HG03196 (cell line): ENCODE measurements at regions not wholly inside any gene's neighbourhood (a gene's known extent, or its start where the extent isn't known, plus 50 kb on each side); places are given as distances from the start of the nearest gene placed in this dataset.

Experiments
- ATAC-seq: cut with Tn5 transposase; IDR thresholded peaks from one replicate; pipeline ENCODE4 v1.9.1; 2021; ENCODE audit not compliant: unreplicated experiment

DNA sequence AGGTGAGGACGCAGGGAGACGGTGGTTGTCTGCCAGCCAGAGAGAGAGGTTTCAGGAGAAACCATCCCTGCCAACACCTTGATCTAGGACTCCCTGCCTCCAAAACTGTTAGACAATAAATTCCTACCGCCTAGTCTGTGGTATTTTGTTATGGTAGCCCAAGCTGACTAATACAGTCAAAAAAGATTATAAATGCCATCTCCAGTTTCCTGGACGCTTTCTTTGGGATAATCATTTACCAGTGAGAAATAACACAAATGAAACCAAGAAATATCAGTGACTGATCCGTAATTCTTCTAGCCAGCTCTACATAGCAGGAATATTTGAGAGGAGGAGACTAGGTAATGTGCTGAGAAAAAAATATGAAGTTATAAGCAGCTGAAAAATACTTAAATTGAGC is 707.8 kb upstream of the LMCD1 start:
- no peak for ATAC-seq

GRCh38 chr3:7798276-7798675 is 703.3 kb upstream of the LMCD1 start:
- ATAC-seq: no peak

DNA sequence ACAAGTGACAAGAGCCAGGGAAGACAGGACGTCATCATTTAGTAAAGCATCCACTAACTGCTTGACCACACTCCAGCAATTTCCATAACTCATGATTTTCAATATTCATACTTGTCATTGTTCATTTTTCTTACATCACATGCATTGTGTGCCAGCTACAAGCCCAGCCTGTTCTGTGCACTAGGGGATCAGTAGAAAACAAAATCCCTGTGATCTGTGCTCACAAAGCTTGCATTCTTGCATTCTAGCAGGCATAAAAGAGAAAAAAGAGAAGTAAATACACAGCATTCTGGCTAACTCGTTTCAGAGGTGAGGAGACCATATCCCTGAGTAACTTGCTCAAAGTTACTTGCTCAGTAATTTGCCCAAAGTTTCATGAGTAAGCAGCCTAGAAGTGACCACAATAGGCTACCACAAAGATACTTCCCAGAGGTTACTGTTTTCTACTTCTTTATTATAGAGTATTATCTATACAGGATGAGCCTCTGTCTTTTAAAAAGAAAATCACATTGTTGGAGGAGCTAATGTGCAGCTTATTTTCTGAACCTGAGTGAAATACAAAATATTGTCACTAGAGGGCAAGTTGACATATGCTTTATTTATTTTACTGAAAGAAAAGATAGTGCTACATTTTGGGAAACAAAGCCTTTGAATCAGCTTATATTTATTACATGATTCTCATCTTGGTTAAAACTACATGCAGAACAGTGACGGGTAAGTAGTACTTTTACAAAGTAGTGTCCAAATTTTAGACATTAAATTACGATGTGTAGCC is 701.4 kb upstream of the LMCD1 start:
- no peak for ATAC-seq

DNA sequence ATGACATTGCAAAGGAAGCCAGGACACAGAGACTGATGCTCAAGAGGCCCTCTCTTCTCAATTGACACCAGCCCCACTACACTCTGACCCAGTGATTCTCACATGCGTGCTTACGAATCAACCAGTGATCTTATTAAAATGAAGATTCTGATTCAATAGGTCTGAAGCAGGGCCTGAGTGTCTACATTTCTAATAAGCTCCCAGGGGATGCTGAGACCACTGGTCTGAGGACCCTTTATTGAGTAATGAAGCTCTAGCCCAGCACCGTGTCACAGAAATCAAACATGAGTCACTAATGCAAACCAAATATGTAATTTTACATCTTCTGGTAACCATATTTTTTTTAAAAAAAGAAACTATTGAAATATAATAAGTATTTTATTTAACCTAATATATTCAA is 689.1 kb upstream of the LMCD1 start:
- no peak for ATAC-seq

GRCh38 chr3:7813365-7813764 is 688.3 kb upstream of the LMCD1 start:
- ATAC-seq: no peak

- ATAC-seq: no peak
Observed at GRCh38 chr3:7817239-7817638, 684.4 kb upstream of the LMCD1 start.

DNA sequence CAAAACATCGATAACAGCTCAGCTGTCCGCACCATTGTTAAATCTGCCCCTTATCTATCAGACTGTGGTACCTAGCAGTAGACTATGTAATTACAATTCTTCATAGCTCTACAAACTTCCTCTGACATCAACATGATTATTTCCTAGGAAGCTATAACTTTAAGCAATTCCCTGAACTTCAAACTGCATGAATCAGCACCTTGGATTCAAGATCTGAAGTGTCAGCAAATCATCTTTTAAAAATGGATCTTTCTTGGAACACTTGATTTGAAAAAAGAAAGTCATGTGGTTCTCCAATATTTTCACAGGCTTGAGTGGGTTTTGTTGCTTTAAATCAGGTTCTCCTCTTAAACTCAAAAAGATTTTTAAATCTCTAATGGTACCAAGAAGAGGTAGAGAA is 680.7 kb upstream of the LMCD1 start:
- no peak for ATAC-seq

DNA sequence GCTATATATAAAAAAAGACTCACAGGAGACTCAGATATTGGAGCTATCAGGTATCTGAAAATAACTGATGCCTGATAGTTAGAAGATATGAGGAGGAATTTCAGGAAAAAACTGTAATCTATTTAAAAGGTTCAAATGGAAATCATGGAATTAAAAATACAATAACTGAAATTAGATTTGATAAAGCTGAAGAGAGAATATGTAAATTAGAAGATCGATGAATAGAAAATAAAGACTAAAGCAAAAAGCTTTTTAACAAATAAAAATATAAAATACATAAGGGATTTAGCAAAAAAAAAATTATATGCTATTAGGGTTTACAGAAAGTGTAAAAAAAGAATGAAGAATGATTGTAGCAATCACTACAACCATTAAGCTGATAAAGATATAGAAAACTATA is 679.8 kb upstream of the LMCD1 start:
- no peak for ATAC-seq

- ATAC-seq: no peak
Observed at GRCh38 chr3:7841451-7841850, 660.2 kb upstream of the LMCD1 start.

- ATAC-seq: no peak
Observed at GRCh38 chr3:7843441-7843840, 658.2 kb upstream of the LMCD1 start.

DNA sequence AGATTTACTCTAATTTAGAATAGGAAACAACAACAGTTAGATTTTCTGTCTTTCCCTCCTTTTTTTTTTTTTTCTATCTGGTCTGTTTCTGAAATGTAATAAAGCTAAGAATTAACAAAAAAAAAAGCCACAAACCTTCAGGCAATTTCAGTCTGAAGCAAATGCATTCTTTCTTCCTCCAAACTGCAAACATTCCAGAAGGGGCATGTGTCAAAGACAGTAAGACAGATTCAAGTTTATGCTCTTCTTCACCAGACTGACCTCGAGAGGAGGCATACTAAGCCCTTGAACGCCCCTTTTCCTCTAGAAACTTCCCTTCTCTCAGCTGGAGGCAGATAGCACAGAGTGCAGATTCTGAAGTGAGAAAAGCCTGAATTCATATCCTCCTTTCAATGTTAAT is 654.6 kb upstream of the LMCD1 start:
- no peak for ATAC-seq

DNA sequence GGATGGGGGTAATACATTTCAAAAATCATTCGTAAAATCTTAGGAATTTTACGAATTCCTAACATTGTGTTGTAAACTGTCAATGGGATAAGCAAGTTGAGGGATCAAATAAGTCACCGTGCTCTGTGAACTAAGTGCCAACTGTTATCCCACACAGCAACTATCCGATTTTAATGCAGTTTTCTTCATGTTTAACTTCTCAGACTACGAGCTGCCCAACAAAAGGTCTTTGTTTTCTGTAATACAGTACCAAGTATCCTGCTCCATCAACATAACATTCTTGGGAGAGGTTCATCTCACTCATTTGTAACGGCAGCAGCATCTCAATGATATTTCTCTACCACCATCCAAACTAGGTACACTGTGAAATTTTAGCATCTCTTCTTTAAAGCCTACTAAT is 654.1 kb upstream of the LMCD1 start:
- ATAC-seq: no peak

DNA sequence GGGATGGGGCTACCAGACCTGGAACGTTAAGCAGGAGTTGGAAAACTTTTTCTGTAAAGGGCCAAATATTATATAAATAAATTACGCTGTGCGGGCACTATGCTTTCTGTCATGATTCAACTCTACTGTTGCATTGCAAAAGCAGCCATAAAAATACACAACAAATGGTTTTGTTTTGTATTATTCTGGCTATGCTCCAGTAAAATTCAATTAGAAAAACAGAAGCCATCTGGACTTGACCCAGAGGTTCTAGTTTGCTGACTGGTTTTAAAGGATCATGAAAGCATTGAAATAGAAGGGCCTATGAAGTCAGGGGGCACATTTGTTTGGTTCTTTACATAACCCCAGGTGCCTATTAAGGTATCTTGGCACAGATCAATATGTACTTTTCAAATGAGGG is 647.4 kb upstream of the LMCD1 start:
- ATAC-seq: no peak

DNA sequence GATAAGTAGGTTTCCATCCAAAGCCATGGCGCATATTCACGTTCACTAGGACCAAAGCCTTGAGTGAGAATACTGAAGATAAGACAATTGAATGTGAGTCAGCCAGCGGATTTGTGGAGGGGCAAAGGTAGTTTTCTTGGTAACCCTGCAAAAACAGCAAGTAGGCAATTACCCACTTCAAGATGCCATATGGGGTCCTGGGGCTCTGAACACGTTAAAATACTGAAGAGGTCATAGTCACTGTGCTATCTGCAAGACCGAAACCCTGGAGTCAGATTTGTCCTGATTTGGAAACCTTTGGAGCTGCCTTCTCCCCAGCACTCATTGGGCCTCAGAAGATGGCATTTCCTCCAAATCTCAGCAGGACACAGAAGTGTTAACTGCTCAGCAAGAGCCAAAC is 646.9 kb upstream of the LMCD1 start:
- ATAC-seq: no peak

DNA sequence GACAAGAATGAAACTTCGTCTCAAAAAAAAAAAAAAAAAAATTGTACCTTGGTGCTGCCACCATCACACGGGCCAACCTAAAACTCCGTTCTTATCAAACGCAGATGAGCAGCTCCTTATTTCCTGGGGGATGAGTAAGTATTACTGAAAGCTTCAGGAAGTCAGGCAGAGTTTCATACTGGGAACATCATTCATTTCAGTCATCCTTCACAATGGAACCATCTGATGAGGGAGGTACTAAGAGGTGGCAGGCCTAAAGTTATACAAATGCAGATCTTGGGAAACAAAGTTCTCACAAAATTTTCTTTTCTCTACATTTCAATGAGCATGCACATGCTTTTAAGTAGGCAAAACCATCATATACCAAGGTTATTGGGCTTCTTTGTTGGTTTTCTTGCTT is 636.0 kb upstream of the LMCD1 start:
- ATAC-seq: no peak

DNA sequence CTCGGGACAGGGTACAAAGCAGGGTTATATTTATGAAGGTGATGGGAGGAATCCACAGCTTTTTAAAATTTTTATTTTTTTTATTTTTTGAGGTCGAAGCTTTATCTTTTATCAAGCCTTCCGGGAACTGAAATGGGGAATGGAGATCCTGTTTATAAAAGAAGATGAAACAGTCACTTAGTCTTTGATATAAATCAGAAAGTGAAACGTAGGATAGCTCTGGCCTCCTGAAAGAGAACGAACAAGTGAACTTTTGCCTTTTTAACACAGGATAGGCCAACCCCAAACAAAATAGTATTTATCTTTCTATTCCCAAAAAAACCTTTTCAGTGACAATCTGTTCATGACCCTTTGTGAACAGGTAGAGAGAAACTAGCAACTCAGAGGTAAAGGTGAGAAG is 634.0 kb upstream of the LMCD1 start:
- ATAC-seq: no peak

GRCh38 chr3:7871003-7871560 is 630.5 kb upstream of the LMCD1 start:
- no peak for ATAC-seq

DNA sequence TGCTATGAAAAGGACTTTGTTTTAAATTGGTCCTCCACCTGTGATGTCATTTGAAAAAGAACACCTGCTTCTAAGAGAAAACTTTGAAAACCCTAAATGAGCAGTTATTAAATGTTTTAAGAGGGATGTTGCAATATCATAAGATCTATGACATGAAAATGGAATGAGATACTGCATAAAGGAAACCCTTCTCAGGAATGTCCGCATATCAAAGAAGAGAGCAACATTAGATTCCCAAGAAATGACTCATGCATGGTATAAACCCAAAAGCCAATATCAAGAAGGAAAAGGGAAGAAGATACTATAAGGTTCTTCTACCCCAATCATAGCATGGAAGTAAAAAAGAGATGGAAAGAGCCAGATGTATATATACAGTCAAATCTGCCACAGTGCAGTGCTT is 627.5 kb upstream of the LMCD1 start:
- ATAC-seq: no peak

- no peak for ATAC-seq
Observed at GRCh38 chr3:7875925-7876324, 625.7 kb upstream of the LMCD1 start.

- ATAC-seq: no peak
Observed at GRCh38 chr3:7876741-7877297, 624.8 kb upstream of the LMCD1 start.

- ATAC-seq: no peak
Observed at GRCh38 chr3:7877312-7877711, 624.3 kb upstream of the LMCD1 start.

- no peak for ATAC-seq
Observed at GRCh38 chr3:7879572-7879971, 622.1 kb upstream of the LMCD1 start.

DNA sequence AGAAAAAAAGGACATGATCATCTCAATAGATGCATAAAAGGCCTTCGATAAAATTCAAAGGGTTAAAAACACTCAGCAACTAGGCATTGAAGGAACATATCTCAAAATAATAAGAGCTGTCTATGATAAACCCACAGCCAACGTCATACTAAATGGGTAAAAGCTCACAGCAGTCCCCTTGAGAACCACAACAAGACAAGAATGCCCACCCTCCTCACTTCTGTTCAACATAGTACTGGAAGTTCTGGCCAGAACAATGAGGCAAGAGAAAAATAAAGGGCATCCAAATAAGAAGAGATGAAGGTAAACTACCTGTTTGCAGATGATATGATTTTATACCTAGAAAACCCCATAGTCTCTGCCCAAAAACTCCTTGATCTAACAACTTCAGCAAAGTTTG is 619.7 kb upstream of the LMCD1 start:
- no peak for ATAC-seq
